Choroid plexus epithelial cell (primary cell): ENCODE measurements at regions not wholly inside any gene's neighbourhood (a gene's known extent, or its start where the extent isn't known, plus 50 kb on each side); places are given as distances from the start of the nearest gene placed in this dataset.
A peak's percentile ranks its signal among the peaks of the same experiment; 100 is the strongest.
"Not testable (repeated sequence)": the region's sequence is repeated elsewhere in the genome, so short reads cannot be mapped to it uniquely, and the experiment has no call there.

Experiments
- DNase-seq: peaks from one replicate; pipeline ENCODE4 v3.0.0-alpha.2; 2010; ENCODE audit warnings: low read depth
- H3K4me3 ChIP-seq: 2 replicates; pipeline ENCODE4 v1.5.1; 2011; ENCODE audit warnings: low read depth, mild to moderate bottlenecking, control low read depth, low read length, moderate library complexity
- TF ChIP-seq, protein P1 (sequence below): conservative IDR thresholded peaks from 2 replicates; pipeline ENCODE4 v1.5.1; 2011; ENCODE audit warnings: low read depth, mild to moderate bottlenecking, control low read depth, inconsistent platforms, low read length, moderate library complexity

- TF ChIP-seq, protein P1, sequence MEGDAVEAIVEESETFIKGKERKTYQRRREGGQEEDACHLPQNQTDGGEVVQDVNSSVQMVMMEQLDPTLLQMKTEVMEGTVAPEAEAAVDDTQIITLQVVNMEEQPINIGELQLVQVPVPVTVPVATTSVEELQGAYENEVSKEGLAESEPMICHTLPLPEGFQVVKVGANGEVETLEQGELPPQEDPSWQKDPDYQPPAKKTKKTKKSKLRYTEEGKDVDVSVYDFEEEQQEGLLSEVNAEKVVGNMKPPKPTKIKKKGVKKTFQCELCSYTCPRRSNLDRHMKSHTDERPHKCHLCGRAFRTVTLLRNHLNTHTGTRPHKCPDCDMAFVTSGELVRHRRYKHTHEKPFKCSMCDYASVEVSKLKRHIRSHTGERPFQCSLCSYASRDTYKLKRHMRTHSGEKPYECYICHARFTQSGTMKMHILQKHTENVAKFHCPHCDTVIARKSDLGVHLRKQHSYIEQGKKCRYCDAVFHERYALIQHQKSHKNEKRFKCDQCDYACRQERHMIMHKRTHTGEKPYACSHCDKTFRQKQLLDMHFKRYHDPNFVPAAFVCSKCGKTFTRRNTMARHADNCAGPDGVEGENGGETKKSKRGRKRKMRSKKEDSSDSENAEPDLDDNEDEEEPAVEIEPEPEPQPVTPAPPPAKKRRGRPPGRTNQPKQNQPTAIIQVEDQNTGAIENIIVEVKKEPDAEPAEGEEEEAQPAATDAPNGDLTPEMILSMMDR = no peak
- H3K4me3 ChIP-seq = no peak overlapping the region
- DNase-seq = no peak
Measured at GRCh38 chrX:113804819-113805218, 779.1 kb upstream of the HTR2C start.

DNA sequence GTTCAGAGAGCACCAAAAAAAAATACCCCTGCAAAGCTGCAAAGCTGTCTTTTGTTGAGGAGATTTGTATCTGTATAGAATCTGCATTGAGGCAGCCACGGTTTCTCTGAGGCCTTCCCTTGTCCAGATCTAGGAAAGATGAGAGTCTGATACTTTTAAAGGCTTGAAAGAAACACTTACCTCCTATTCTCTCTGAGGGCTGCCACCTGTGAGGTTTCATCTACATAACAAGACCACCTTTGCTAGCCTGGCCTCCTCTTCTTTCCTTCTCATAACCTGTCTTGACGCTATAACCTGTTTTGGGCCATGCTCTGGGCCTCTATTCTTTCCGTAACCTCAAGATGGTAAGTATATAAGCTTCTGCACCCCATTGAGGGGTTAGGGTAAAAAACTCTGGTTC, 779.6 kb upstream of the HTR2C start:
- H3K4me3 ChIP-seq = no peak overlapping the region
- no peak for DNase-seq
- TF ChIP-seq, protein P1 = no peak

DNA sequence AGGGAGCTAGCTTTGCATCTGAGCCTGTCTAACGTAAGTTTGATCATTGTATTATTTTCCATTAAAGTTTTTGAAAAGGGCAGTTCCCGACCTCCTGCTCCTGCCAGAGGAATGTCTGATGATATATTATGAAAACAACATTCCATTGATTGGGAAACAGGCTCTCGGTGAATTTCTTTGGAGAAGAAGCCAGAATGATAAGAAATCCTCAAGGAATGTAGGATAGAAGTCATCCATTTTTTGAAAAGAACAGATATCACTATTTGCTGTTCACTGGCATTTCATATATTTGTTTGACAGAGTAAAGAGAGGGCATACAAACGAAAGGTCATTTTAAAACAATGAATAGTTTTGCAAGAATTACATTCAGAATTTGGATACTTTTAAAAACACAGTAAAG, 781.0 kb upstream of the HTR2C start:
- DNase-seq = no peak
- TF ChIP-seq, protein P1 = no peak
- no peak overlapping the region for H3K4me3 ChIP-seq

- DNase-seq = no peak
- TF ChIP-seq, protein P1 = no peak
- H3K4me3 ChIP-seq = no peak overlapping the region
Measured at GRCh38 chrX:113800955-113801354, 782.9 kb upstream of the HTR2C start.

GRCh38 chrX:113793563-113793962, 790.3 kb upstream of the HTR2C start:
- TF ChIP-seq, protein P1 = no peak
- H3K4me3 ChIP-seq = no peak overlapping the region
- DNase-seq = peak; percentile 1

DNA sequence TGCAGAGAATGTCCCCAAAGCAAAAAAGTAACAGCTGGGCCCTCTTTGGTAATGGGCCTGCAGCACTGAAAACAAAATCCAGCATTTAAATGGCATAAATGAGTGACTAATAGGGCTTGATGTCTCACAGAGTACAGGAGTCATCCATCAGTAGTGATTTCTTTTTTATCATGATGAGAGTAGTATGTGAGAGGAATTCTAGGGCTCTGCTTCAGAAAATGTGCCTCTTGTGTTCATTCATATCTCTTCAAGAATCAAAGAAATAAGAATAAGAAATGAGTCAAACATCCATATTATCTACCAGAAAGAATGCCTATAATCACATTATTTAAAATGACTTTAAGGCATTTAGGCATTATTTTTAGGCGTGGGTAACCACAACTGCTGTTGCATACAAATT, 792.9 kb upstream of the HTR2C start:
- no peak for DNase-seq
- TF ChIP-seq, protein P1 = no peak
- H3K4me3 ChIP-seq = no peak overlapping the region

DNA sequence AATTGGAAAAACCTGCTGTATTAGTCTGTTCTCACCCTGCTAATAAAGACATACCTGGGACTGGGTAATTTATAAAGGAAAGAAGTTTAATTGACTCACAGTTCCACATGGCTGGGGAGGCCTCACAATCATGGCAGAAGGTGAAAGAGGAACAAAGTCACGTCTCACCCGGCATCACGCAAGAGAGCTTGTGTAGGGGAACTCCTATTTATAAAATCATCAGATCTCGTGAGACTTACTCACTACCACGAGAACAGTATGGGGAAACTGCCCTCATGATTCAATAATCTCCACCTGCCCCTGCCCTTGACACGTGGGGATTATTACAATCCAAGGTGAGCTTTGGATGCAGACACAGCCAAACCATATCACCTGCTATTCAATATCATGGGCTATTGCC, 799.1 kb upstream of the HTR2C start:
- H3K4me3 ChIP-seq, DNase-seq: not testable (repeated sequence)

- no peak for DNase-seq
- H3K4me3 ChIP-seq = no peak overlapping the region
- TF ChIP-seq, protein P1 = no peak
Measured at GRCh38 chrX:113770806-113771205, 813.1 kb upstream of the HTR2C start.
